ENCODE measurements at regions not wholly inside any gene's neighbourhood (a gene's known extent, or its start where the extent isn't known, plus 50 kb on each side); places are given as distances from the start of the nearest gene placed in this dataset.
"Not testable (repeated sequence)": the region's sequence is repeated elsewhere in the genome, so short reads cannot be mapped to it uniquely, and the experiment has no call there.

DNA sequence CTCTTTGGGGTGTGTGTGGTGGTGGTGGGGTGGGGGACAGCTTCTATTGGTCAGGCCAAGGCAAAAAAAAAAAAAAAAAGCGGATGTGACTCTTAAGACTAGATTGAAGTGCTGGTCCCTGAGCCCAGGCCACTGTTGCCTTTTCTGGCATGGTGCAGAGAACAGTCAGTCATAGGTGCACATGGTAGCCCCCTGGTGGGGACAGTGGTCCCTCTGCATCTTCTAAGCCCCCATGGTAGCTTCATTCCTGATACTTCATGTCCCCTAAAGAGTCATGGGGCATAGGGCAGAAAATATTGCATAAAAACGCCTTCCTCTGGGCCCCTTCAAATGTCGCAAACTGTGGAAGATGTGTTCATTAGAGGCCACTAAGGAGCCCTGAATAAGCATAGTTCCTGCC, 371.8 kb downstream of the NPHP4 start:
- no peak for DNase-seq

- no peak for DNase-seq
These were observed 372.8 kb downstream of the NPHP4 start for GRCh38 chr1:5619469-5619868.

GRCh38 chr1:5617546-5617945, 374.7 kb downstream of the NPHP4 start:
- DNase-seq, result no peak

- no peak for DNase-seq
These were observed 375.1 kb downstream of the NPHP4 start for GRCh38 chr1:5617179-5617520.

GRCh38 chr1:5616366-5617178, 375.7 kb downstream of the NPHP4 start:
- DNase-seq, result no peak

DNA sequence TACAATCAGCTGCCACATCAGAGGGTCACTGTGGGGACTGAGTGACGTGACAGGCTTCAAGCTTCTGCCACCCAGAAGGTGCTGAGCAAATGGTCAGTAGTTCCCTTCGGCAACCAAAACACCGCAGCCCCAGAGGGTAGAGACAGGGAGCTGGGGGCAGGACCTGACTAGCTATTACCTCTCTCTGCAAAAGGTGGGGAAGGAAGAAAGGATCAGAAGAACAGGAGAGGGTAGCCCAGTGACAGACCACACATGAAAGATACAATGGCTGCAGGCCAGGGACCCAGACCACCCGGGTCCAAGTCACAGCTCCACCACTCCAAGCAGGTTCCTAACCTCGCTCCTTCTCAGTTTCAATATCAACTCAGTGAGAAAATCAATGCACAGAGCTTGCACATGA, 377.1 kb downstream of the NPHP4 start:
- no peak for DNase-seq

DNA sequence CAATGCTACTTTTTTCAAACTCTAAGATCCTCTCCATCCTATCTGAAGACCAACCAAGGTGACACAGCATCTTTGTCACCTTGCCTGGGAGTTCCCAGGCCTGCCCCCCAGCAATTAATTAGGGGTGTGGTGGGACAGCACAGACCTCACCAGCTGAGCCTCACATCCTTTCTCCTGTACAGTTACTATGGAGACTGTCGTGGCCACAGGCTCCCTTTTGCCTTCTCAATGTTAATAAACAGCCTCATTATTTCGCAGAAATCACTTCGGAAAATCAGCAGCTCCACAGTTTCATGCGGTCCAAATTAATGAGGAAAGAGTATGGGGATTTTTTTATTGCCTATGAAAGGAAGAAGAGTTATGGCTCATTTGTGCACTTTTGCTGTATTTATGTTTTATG, 378.3 kb downstream of the NPHP4 start:
- no peak for DNase-seq

DNA sequence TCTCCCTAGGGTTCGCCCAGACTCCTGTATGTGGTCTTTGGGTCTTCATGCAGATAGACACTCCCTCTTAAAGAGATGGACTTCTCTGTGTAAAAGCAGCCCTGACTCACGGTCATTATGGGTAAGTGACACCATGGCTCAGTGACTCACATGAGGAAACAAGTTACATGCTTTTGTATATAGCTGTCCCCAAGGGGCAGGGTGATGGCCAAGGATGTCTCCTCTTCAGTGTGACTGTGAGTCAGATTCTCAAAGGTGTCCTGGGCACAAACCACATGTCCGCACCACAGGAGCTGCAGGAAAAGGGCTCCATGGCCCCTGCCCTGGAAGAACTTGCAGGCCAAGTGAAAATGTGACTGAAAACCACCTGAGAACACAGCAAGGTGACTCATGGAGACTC, 380.4 kb downstream of the NPHP4 start:
- no peak for DNase-seq

GRCh38 chr1:5611431-5611830, 380.8 kb downstream of the NPHP4 start:
- DNase-seq, result no peak

DNA sequence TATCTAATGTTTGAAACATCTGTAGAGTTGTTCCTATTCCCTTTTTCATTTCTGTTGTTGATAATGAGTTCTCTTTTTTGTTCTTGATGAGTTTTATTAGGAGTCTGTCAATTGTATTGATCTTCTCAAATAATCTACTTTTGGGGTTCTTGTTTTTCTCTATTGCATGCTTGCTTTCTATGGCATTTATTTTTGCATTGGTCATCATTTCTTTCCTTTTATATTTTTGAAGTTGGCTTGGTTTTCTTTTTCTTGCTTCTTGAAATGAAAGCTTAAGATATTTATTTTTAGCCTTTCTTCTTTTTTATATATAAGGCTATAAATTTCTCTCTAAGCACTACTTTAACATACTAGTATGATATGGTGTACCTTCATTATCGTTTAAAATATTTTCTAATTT, 381.8 kb downstream of the NPHP4 start:
- DNase-seq, result no peak

GRCh38 chr1:5603353-5604104, 388.7 kb downstream of the NPHP4 start:
- DNase-seq, result no peak

GRCh38 chr1:5602718-5603117, 389.5 kb downstream of the NPHP4 start:
- DNase-seq, result not testable (repeated sequence)

- DNase-seq, result no peak
These were observed 390.7 kb downstream of the NPHP4 start for GRCh38 chr1:5601516-5601915.

GRCh38 chr1:5599541-5599940, 392.7 kb downstream of the NPHP4 start:
- DNase-seq, result no peak

- no peak for DNase-seq
These were observed 393.3 kb downstream of the NPHP4 start for GRCh38 chr1:5598824-5599395.

- no peak for DNase-seq
These were observed 394.0 kb downstream of the NPHP4 start for GRCh38 chr1:5597991-5598823.

GRCh38 chr1:5597171-5597850, 394.9 kb downstream of the NPHP4 start:
- no peak for DNase-seq

GRCh38 chr1:5596651-5597050, 395.6 kb downstream of the NPHP4 start:
- no peak for DNase-seq

- DNase-seq, result no peak
These were observed 396.6 kb downstream of the NPHP4 start for GRCh38 chr1:5595531-5596170.

GRCh38 chr1:5594056-5594956, 397.9 kb downstream of the NPHP4 start:
- no peak for DNase-seq

DNA sequence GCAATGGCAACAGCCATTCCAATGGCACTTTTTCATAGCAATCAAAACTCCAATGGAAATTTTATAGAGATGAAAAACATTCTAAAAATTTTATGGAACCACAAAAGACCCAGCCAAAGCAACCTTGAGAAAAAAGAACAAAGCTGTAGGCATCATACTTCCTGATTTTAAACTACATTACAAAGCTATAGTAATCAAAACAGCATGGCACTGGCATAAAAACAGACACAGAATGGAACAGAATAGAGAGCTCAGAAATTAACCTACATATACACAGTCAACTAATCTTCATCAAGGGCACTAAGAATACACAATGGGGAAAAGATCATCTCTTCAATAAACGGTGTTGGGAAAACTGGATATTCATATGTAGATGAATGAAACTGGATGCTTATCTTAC, 401.5 kb downstream of the NPHP4 start:
- no peak for DNase-seq

All from Kasumi-1 (cell line).